ENCODE measurements at regions not wholly inside any gene's neighbourhood (a gene's known extent, or its start where the extent isn't known, plus 50 kb on each side); places are given as distances from the start of the nearest gene placed in this dataset.
"Not testable (repeated sequence)": the region's sequence is repeated elsewhere in the genome, so short reads cannot be mapped to it uniquely, and the experiment has no call there.

DNA sequence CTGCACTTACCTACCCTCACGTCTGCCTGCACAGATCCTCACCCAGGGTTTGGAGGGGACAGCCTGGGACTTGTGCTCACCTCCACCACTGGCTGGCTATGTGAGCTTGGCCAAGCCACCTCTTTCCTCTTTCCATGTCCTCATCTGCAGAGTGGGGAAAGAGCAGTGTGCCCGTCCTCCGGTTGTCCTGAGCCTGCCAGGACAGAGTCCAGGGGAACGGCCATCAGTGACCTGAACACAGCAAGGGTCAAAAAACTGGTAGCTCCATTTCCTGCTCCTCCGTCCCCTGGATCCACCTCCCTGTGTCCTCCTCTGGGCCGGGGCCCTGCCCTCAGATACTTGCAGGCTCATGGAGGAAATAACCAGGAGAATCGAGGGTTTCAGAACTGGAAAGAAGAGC lies 187.7 kb downstream of the OLFM1 start:
- no peak for DNase-seq (ENCODE audit: low spot score)

DNA sequence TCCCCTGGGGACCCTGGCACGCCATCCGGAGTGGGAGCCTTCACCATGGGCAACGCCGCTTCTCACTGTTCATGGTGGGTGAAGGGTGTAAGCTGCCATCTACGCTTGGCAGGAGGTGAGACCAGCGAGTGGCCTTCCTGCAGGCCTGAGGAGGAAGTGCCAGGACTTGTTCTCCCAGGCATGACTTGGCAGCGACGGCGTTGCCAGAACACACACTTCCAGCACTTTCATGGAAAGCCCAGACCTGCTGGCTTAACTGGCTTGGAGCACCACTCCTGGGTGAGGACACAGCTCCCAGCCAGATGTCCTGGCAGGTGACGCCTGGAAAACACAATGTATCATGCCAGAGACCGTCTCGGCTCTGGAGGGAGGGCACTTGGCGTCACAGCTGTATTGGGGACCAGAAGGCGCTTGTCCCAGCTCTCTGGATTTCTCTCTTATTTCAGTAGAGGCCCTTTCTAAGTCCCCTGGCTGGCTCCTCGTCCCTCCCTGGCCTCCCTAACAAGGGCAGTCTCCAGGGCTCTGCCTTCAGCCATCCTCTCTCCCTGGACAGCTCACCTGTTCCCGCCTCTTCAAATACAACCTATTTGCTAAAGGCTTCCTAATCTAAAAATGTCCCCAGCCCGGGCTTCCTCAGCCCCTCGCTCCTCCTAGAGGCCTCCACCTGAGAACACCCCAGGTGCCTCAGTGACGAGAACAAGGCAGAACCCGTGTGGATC lies 188.3 kb downstream of the OLFM1 start:
- DNase-seq (ENCODE audit: low spot score) = no peak

DNA sequence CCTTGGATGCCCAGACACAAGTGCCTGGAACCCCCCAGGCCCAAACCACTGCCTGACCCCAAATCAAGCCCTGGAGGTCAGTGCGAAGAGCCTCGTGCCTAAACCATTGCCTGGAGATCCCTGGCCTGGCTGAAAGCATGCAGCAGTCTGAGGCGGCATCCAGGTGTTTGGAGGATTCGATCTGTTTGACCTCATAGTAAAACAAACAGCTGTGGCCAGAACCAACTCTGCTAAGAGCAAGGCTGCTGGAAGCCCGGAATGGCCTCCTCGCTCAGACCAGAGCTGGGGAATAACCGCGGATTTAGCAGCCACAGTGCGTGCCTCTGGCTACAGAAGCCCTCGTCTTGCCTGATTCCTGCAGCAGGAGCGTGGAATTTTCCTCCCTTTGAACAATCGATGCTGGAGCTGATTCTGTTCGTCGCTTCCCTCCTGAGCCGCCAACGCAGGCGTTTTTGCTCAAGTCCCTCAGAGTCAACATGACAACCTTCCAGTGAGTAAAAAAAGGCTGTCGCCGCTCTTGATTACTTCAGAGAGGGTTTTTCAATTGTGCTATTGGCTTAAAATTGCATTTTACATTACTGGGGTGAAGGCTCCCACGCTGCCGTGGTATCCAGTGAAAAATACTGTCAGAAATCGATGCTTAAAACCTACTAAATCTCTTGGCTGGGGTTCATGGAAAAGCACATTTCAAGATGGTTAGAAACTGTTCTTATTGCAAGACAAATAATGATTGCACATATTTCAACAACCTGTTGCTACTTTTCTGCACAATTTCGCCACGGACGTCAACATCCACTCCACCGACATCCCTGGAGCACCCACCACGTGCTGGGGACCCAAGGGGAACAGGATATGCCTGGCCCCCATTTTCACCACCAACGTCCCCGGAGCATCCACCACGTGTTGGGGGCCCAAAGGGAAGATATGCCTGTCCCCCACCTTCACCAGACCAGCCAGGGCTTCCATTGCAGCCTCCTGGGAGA lies 190.0 kb downstream of the OLFM1 start:
- no peak for DNase-seq (ENCODE audit: low spot score)

DNA sequence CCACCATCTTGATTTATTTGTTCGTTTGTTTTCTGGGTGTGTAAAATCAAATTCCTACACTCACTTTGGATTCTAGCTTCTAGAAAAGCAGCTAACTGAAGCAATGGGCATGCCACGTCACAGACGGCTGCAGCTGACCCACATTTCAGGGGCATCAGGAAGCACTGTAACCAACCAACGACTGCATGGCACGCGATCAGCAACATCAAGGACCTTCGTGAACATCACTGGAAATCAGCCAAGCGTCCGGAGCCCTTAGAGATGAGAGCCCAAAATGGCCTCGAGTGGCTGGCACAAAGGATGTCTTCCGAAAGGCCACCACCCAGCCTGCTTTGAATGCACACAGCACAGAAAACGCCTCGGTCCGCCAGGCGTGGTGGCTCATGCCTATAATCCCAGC lies 191.1 kb downstream of the OLFM1 start:
- no peak for DNase-seq (ENCODE audit: low spot score)

DNA sequence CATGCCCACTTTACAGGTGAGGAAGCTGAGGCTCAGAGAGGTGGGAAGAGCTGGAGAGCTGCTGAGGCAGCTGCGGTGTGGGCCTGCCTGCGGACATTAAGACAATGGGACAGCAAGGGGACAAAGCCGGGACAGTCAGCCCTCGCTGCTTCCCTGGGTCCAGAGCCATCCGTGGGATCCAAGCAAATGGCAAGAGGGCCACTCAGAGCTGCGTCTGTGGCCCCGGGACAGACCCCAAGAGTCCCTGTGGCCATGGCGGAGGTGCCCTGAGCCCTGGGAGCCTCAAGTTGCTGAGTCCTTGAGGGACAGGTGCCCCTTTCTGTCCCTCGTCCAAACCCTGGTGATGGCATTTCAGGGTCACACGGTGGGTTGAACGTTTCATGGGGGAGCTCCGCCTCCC lies 191.9 kb downstream of the OLFM1 start:
- DNase-seq (ENCODE audit: low spot score) = no peak

DNA sequence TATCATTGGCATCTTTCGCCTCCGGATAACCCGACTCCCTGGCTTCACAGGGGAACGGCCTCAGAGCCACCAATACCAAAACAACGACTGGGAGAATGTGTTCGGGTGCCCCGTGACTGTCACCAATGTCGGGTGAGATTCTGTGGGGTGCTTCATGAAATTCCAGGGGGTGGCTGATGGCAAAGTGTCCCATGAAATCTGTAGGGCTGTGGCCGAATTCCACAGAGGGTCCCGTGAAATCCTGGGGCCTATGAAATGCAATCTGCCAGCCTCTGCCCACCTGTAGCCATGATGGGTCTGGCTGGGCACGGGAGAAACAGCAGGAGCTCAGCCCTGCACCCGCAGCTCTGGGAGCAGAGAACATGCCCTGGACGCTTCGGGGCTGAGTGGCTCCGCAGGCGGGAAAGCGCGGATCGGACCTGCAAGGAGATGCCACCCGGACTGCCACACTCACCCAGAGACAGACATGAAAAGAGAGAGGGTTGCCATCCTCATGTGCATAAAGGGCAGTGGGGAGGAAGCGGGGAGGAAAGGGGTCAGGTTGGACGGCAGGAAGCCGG lies 192.4 kb downstream of the OLFM1 start:
- no peak for DNase-seq (ENCODE audit: low spot score)

DNA sequence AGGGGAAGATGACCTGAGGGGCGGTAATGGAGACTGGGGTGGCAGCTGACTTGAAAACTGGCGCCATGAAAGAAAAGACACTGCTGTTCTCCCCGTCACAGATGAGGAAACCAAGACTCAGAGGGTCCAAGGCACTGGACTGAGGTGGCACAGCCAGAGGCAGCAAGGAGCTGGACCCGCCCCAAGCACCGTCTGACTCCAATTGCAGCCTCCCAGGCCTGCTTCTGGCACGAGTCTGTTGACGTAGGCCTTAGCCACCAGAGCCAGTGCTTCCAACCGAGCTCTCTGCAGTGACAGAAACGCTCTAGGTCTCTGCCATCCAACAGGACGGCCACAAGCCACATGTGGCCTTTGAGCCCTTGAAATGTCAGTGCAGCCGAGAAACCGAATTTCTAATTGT lies 193.2 kb downstream of the OLFM1 start:
- no peak for DNase-seq (ENCODE audit: low spot score)

DNA sequence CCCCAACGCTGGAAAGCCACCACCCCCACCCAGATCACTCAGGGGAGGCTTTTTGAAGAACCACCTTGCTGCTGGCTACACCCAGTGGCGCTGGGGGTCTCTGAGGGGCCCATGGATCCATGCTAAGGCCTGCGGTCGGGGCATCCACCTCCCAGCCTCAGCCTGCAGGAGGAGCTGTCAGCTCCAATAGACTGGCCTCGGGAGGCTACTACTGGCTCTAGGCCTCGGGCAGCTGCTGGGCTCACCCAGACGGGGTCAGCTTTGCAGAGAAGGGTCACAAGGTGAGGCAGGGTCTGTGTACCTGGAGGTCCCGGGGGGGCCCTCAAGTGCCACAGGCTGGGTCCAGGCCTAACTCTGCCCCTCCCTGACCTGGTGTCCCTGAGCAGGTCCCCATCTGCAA lies 193.7 kb downstream of the OLFM1 start:
- no peak for DNase-seq (ENCODE audit: low spot score)

DNA sequence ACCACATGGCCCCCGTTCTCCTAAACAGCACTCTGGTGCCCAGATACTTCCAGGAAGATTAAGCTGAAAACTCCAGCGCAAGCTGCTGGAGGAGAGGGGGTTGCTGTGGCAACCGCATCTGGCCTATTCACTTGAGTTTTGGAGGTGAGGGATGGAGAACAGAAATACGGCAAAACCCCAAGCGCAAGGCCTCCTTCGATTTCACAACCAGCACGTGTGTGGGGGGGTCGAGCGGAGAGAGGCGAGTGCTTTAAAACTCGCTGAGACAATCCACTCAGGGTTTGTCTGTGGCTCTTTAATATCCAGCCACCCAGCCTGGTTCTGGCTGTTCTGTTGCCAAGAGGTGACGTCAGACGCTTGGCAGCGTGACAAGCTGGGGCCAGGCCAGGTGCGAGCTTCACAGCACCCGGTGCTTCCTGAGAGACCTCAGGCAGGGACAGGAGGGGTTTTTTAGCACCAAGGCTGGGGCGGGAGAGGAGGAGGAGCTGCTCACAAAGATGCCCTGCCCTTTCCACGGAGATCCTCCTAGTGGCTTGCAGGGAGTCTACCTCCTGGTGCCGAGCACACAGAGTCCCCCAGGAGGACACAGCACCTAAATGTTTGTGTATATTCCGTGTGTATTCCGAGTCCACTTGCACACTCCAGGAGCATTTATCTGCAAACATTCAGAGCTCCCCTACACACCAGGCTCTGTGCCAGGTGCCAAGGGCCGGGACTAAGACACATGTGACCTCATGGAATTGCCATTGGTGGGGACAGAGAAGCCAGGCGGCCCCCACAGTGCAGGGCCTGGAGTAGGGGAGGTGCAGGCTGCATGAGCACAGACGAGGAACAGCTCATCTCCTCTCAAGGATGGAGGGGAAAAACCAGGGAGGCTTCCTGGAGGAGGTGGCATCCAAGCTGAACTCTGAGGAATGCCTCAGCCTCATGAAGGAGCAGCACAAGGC lies 194.6 kb downstream of the OLFM1 start:
- DNase-seq (ENCODE audit: low spot score) = no peak

DNA sequence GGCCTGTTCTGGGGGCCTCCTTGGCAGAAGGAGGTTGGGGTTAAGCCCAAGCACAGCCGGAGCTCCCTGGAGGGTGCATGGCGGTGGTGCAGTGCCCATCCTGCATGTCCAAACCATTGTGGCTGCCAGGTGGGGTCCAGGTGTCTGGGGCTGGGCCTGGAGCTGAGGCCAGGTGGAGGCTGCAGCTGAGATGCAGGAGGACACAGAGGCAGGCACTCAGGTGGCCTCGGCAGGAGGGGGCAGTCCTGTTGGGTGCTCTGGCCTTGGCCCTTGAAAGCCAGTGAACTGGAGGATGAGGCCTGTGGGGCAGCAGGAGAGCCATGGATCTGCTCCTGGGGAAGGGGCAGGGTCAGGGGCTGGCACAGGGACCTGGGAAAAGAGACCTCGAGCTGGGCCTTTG lies 195.3 kb downstream of the OLFM1 start:
- DNase-seq (ENCODE audit: low spot score) = no peak

DNA sequence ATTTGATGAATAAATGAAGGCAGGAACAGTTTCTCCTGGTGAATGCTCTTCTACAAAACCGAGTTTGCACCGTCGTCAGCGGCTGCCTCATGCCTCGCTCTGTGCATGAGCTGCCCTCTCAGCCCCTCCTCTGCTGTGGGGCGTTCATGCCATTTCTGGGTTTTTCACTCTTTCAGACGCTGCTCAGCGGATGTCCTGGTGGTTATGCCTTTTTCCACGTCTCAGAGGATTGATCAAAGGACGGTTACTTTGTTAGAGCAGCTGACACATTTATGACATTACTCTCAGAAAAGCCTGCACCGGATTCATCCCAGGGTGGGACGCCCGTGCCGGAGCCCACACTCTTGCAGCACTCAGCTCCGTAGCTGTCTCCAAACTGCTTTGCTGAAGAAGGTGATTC lies 195.9 kb upstream of the PPP1R26 start:
- no peak for DNase-seq (ENCODE audit: low spot score)

DNA sequence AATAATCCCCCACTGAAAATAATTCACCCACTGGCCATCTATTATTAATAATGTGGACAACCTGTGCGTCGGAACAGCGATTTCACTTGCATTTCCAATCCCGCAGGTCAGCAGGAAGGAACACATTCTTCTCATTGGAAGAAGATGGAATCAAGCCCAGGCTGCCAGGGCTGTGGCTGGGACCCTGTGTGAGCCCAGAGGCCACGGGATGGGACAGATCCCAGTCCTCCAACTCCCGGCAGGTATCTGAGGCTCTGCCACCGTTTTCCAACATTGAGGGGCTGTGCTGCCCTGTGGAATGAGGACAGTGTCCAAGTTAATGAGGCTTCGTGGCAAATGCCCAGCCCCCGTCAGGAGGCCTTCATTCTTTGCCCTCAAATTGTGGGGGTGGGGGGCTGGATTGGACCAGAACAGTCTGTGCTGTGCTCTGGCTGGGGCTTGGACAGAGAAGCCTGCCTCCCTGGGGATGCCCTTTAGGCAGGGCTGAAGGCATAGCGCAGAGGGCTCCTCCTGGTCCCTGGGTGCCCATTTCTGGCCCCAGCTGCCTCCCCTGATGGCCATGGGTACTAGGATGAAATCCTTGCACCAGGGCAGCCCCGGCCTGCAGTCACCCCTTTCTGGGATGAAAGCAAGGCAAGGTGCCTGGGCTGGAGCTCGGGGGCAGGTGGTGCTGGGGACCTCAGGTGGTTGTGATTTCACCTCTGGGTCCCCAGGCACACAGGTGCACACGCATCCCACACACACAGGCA lies 195.0 kb upstream of the PPP1R26 start:
- DNase-seq (ENCODE audit: low spot score) = no peak

DNA sequence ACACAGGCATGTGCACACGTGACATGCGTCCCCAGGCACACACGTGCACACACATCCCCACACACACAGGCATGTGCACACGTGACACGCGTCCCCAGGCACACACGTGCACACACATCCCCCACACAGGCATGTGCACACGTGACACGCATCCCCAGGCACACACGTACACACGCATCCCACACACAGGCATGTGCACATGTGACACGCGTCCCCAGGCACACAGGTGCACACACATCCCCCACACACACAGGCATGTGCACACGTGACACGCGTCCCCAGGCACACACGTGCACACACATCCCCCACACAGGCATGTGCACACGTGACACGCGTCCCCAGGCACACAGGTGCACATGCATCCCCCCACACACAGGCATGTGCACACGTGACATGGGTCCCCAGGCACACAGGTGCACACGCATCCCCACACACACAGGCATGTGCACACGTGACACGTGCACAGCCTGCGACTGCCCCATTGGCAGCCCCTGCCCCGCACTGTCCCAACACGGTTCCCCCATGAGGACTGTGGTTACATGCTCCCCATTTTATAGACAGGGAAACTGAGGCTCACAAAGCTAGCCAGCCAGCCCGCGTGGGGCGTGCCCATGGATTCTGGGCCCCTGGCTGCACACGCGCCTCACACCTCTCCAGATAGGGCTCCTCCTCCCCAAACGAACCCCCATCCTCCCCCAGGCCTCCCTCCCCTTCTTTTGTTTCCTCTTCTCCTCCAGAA lies 193.2 kb upstream of the PPP1R26 start:
- DNase-seq (ENCODE audit: low spot score) = not testable (repeated sequence)

DNA sequence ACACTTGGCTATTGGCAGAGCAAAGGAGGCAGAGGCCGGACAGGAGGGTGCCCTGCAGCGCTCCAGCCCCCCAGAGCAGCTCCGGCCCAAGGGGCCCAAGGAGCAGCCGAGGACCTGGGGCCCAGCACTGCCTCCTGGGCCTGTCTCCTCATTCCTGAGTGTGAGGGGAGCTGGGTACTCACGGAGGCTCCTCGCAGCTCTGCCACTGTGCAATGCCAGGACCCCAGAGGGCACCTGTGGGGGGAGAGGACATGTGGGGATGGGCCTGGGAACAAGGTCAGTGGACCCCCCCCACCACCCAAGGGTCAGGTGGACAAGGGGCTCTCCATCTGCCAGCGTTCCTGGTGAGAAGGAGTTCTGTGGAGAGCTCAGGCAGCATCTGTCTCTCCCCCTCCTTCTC lies 192.6 kb upstream of the PPP1R26 start:
- no peak for DNase-seq (ENCODE audit: low spot score)

DNA sequence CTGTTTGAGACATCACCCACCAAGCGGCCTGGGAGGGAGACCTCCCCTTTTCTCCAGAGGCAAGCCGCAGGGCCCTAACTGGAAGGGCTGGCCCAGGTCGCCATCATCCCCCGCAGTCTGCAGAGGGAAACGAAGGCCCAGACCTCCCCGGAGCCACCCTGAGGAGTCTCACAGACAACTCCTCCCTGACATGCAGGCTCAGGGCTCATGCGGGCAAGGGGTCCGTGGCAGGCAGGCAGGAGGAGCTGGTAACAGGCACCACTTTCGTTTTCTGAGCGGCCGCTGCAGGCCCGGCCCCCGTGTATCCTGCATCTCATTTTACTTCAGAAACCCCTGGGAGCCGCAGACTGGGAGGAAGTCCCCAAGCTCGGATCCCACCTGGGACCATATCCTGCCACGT lies 192.0 kb upstream of the PPP1R26 start:
- no peak for DNase-seq (ENCODE audit: low spot score)

DNA sequence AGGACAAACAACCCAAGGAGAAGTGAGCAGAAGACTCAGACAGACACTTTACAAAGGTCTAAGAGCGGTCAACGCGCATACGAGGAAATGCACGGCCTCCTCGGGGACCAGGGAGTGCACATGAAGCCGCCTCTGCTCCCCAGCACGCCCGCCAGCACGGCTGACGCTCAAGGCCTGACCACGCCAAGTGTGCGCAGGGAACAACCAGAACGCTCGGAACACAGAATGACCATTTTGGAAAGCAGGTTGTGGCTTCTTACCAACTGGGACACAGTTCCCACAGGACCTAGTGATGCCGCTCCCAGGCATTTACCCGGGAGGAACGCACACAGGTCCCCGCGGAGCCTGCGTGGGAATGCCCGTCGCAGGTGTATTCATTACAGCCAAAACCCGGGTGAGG lies 191.5 kb upstream of the PPP1R26 start:
- no peak for DNase-seq (ENCODE audit: low spot score)

DNA sequence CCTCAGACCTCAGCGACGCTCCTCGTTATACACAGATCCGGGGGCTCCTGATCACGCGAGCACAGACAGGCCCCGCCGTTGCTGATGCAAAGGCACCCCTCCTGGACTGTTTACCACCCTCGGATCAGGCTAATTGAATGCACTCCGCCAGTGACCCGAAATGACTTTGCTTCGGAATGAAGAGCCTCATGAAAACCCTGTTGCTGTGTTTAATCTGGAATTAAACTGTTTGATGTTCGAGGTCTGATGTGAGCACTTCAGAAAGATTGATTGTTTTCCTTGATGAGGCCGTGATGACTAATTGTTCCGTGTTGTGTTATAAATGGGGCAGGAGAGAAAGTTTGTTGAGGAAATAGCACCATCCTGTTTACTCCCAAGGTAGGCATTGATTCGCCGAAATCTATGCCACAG lies 190.5 kb upstream of the PPP1R26 start:
- DNase-seq (ENCODE audit: low spot score) = no peak

DNA sequence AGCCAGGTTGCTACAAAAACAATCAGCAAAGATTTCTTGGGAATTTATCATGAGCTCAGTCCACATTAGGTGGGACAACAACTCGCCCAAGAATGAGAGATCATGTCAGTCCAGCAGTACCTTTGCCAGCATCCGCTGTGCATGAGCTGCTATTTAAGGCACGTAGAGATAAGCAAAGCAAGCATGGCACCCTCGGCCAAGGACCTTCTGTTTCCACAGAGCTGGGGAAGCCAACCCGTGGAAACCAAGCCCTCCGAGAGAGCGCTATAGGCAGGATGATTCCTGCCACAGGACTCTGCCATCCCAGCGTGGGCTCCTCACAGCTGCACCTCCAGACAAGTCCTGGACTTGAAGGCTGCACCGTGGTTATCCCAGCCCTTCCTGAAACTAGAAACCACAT lies 189.5 kb upstream of the PPP1R26 start:
- DNase-seq (ENCODE audit: low spot score) = no peak

DNA sequence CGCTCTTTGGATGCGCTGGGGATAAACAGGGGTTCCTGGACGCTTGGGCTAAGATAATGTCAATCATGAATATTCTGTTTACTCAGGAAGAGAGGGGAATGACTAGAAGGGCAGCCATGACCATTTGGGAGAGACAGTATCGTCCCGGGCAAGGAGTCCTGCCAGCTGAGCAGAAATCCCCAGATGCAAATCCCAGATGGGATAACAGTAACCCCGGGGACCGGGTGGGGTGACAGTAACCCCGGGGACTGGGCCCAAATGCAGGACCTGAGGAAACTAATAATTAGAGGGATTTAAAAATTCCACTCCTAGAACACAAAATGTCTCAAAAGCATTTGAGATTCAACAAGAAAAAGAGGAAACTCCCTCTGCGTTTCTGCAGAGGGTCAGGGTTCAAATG lies 189.0 kb upstream of the PPP1R26 start:
- DNase-seq (ENCODE audit: low spot score) = no peak

DNA sequence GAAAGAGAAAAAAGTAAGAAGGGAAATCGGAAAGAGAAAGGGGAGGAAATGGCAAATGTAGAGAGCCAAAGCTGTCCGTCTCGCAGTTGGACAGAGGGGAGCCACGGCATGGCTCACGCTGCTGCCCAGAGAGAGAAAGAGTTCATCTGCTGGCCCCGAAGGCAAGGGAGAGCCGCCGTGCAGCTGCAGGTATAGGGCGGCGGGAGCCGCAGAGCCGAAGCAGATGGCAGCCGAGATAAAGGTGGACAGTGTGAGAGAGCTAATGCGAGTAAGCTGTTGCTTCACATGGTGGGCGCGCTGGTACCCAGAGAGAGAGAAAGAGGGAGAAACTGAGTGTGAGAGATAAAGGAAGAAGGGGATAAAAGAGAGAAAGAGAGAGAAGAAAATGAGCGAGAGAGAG lies 188.4 kb upstream of the PPP1R26 start:
- no peak for DNase-seq (ENCODE audit: low spot score)

DNA sequence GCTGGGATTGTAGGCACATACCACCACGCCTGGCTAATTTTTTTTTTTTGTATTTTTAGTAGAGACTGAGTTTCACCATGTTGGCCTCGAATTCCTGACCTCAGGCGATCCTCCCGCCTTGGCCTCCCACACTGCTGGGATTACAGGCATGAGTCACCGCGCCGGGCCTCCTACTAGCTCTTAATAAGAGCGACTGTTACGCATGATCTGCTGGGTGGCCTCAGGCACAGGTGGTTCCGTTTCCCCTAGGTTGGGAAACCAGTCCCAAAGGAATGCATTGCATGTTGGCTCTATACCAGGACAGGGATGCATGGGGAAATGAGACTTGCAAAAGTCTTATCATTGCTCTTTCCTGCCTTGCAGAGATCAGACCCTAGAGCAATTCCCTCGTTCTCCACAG lies 184.7 kb upstream of the PPP1R26 start:
- no peak for DNase-seq (ENCODE audit: low spot score)
